Activated T-cell treated with anti-CD3 and anti-CD28 coated beads, Interleukin-2, amount 50 U/mL, for 72 hours (primary cell): ENCODE measurements at regions not wholly inside any gene's neighbourhood (a gene's known extent, or its start where the extent isn't known, plus 50 kb on each side); places are given as distances from the start of the nearest gene placed in this dataset.
"Not testable (repeated sequence)": the region's sequence is repeated elsewhere in the genome, so short reads cannot be mapped to it uniquely, and the experiment has no call there.

Experiments used
- ATAC-seq, 2 donors: fragments of 150-1000 bp; cut with Tn5 transposase; replicated peaks in 1 of 2; 2 replicates each; pipeline ENCODE4 v1.10.0; 2021; ENCODE audit warnings: moderate library complexity in 2 of 2, mild to moderate bottlenecking in 1 of 2
- DNase-seq, 2 donors: peaks; one replicate each; pipeline ENCODE4 v3.0.0; 2021 to 2022; ENCODE audit warnings: mixed read lengths in 1 of 2
- H3K27ac Mint-ChIP-seq: one replicate; pipeline ENCODE4 v1.8.0; 2022; ENCODE audit warnings: mild to moderate bottlenecking, moderate library complexity, mixed read lengths
- H3K27me3 Mint-ChIP-seq: one replicate; pipeline ENCODE4 v1.8.0; 2022; ENCODE audit warnings: low read depth, mixed read lengths
- H3K36me3 Mint-ChIP-seq, 2 donors: one replicate each; pipeline ENCODE4 v1.8.0; 2022; ENCODE audit warnings: mixed read lengths in 2 of 2, mild to moderate bottlenecking in 1 of 2; ENCODE audit not compliant: insufficient read depth in 2 of 2
- H3K4me1 Mint-ChIP-seq: one replicate; pipeline ENCODE4 v1.8.0; 2022; ENCODE audit warnings: low read depth, mixed read lengths
- H3K4me3 Mint-ChIP-seq, 2 donors: one replicate each; pipeline ENCODE4 v1.8.0; 2022; ENCODE audit warnings: mild to moderate bottlenecking in 2 of 2, mixed read lengths in 2 of 2, moderate library complexity in 2 of 2
- H3K9me3 Mint-ChIP-seq, 2 donors: one replicate each; pipeline ENCODE4 v1.8.0; 2022; ENCODE audit warnings: mixed read lengths in 2 of 2

DNA sequence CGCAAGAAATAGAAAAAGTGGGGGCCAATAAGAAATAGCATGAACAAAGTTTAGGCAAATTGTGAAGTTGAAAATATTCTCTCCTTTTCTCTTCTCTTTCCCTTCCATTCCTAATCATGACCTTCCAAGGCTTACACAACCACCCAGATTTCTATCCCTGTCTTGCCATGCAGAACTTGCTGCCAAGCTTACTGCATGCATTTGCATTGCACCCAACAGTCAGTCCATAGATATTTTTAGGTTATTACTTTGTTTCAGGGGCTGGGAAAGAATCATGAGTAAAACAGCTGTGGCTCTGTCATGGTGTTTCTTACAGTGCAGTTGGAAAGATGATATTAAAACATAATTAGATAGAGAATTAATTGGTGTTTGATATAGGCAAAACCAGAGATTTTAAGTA is 219.4 kb downstream of the PTGER3 start:
- DNase-seq (no peak), ATAC-seq (no peak)
- Mint-ChIP-seq H3K9me3 (peaks cover 0 to 5% of the 10 kb centered on the region in 2 donors), H3K27me3 (no peaks in the 10 kb centered on the region), H3K36me3 (no peaks in the 10 kb centered on the region), H3K4me1 (no peaks in the 10 kb centered on the region), H3K27ac (no peak overlapping the region), H3K4me3 (no peak overlapping the region)

DNA sequence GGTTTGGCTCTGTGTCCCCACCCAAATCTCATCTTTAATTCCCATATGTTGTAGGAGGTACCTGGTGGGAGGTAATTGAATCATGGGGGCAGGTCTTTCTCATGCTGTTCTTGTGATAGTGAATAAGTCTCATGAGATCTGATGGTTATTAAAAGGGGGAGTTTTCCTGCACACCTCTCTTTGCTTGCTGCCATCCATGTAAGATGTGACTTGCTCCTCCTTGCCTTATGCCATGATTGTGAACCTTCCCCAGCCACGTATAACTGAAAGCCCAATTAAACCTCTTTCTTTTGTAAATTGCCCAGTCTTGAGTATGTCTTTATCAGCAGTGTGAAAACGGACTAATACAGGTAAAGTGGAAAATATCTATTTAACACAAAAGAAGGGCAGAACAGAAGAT is 213.3 kb downstream of the PTGER3 start:
- not testable (repeated sequence) for H3K4me1 Mint-ChIP-seq, ATAC-seq, DNase-seq, H3K27ac Mint-ChIP-seq, H3K27me3 Mint-ChIP-seq, H3K36me3 Mint-ChIP-seq, H3K4me3 Mint-ChIP-seq, H3K9me3 Mint-ChIP-seq

GRCh38 chr1:70836456-70836855 is 211.2 kb downstream of the PTGER3 start:
- Mint-ChIP-seq H3K9me3 (peaks cover 0 to 4% of the 10 kb centered on the region in 2 donors), H3K4me1 (no peaks in the 10 kb centered on the region), H3K4me3 (no peak overlapping the region), H3K27me3 (no peaks in the 10 kb centered on the region), H3K36me3 (no peaks in the 10 kb centered on the region), H3K27ac (no peak overlapping the region)
- no peak for DNase-seq
- no peak for ATAC-seq

- H3K36me3 Mint-ChIP-seq = no peaks in the 10 kb centered on the region
- ATAC-seq (no peak), DNase-seq (no peak)
- peaks cover 0 to 6% of the 10 kb centered on the region in 2 donors for H3K9me3 Mint-ChIP-seq
- peaks cover 1% of the 10 kb centered on the region for H3K27me3 Mint-ChIP-seq
- no peak overlapping the region for H3K27ac Mint-ChIP-seq
- H3K4me3 Mint-ChIP-seq = no peak overlapping the region
- H3K4me1 Mint-ChIP-seq = no peaks in the 10 kb centered on the region
These were observed 207.2 kb downstream of the PTGER3 start for GRCh38 chr1:70840260-70840953.

DNA sequence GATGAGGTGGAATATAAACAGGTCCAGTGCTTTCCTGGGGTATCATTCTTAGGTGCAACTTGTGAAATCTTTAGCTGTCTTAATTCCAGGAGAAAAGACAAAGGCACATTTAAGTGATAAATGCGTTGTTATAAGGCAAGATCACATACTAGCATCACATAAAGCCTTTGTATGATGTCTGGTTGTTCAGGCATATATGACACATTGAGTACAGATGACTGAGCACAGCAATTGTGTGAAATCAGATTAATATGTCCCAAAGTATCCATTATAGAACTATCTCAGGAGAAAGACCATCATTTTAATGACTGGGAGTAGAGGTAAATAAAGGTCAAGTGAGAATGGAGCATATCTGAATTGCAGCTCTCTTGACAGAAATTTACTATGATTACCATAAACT is 205.1 kb downstream of the PTGER3 start:
- H3K27me3 Mint-ChIP-seq = peaks cover 5% of the 10 kb centered on the region
- no peaks in the 10 kb centered on the region for H3K4me1 Mint-ChIP-seq
- no peaks in the 10 kb centered on the region for H3K36me3 Mint-ChIP-seq
- DNase-seq = no peak
- H3K4me3 Mint-ChIP-seq = no peak overlapping the region
- peaks cover 6 to 9% of the 10 kb centered on the region in 2 donors for H3K9me3 Mint-ChIP-seq
- H3K27ac Mint-ChIP-seq = no peak overlapping the region
- ATAC-seq = no peak

DNA sequence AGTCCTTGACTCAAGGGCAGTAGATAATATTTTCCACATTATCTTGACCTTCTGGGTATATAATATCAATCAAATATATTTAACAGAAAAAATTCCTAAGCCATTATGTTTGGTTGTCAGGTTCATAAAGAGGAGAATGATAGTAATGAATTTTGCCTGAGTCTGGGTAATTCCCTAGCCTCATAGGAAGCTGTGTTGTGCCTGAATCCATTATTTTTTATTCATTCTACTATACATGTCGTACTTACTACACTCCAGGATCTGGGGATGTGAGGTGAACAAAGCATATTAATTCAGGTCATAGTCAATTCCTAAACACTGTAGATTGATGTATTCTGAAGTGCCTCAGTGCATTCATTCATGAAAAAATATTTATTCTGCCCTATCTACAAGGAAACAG is 204.2 kb downstream of the PTGER3 start:
- no peak overlapping the region for H3K27ac Mint-ChIP-seq

DNA sequence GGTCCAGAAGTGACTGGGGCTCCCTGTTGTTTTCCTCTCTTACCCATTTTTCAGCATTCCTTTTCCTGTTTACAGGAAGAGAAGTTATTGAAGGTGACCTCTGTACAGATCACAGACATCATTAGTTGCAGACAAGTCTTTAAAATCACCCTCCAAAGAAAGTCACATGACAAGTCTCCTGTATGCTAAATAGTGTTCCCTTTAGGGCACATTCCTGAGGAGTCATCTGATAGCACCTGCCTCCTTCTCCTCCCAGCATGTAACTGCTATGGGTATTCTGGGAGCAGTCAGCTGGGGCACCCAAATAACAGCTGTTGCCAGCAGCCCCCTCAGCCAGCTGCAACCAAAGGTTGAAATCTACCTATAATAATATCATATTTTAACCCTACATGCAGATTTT is 200.6 kb downstream of the PTGER3 start:
- no peaks in the 10 kb centered on the region for H3K4me1 Mint-ChIP-seq
- DNase-seq (no peak), ATAC-seq (no peak)
- H3K9me3 Mint-ChIP-seq = peaks cover 10 to 14% of the 10 kb centered on the region in 2 donors
- H3K27ac Mint-ChIP-seq = no peak overlapping the region
- peaks cover 5% of the 10 kb centered on the region for H3K27me3 Mint-ChIP-seq
- no peak overlapping the region for H3K4me3 Mint-ChIP-seq
- H3K36me3 Mint-ChIP-seq = no peaks in the 10 kb centered on the region

More for the DNA sequence above, 204.2 kb downstream of the PTGER3 start:
- no peak for ATAC-seq
- Mint-ChIP-seq H3K9me3 (peaks cover 6 to 9% of the 10 kb centered on the region in 2 donors), H3K4me1 (no peaks in the 10 kb centered on the region), H3K27me3 (peaks cover 5% of the 10 kb centered on the region), H3K4me3 (no peak overlapping the region), H3K36me3 (no peaks in the 10 kb centered on the region)
- DNase-seq = no peak

DNA sequence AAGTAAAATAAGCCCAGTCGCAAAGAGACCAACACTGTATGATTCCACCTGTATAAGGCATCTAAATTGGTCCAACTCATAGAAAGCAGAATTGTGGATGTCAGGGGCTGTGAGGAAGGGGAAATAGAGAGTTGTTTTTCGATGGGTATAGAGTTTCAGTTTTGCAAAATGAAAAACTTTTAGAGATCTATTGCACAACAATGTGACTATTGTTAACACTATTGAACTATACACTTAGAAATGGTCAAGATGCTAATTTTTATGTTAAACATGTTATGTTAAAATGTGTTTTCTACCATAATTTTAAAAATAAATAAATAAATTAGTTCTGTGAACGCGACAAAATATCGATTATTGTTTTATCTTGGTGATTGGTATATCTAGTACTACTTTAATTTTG is 192.4 kb downstream of the PTGER3 start:
- no peak overlapping the region for H3K4me3 Mint-ChIP-seq
- no peaks in the 10 kb centered on the region for H3K36me3 Mint-ChIP-seq
- H3K9me3 Mint-ChIP-seq = peaks cover 4 to 8% of the 10 kb centered on the region in 2 donors
- DNase-seq (no peak), ATAC-seq (no peak)
- H3K27me3 Mint-ChIP-seq = no peaks in the 10 kb centered on the region
- H3K27ac Mint-ChIP-seq = no peak overlapping the region
- no peaks in the 10 kb centered on the region for H3K4me1 Mint-ChIP-seq

- no peak for DNase-seq
- no peak overlapping the region for H3K27ac Mint-ChIP-seq
- H3K4me3 Mint-ChIP-seq = no peak overlapping the region
- ATAC-seq = no peak
- H3K4me1 Mint-ChIP-seq = no peaks in the 10 kb centered on the region
- H3K36me3 Mint-ChIP-seq = no peaks in the 10 kb centered on the region
- H3K9me3 Mint-ChIP-seq = peaks cover 0 to 4% of the 10 kb centered on the region in 2 donors
- H3K27me3 Mint-ChIP-seq = no peaks in the 10 kb centered on the region
These were observed 191.4 kb downstream of the PTGER3 start for GRCh38 chr1:70856201-70856600.

DNA sequence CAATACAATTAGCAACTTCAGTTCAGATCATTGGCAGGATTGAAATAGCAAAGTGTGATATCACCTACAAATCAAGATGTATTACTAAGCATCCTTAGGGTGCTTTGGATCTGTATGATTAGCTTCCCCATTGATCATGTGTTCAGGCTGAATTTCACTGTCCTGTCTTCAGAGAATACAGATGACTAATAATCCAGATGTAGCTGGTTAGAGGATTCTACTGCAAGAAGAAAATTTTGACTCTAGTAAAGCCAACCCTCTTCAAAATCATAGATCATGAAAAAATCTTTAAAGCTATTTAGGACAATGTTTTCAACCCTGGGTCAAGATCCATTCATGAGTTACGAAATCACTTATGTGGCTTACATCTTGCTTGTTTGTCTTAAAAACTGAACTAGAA is 184.4 kb downstream of the PTGER3 start:
- DNase-seq (no peak), ATAC-seq (no peak)
- Mint-ChIP-seq H3K4me3 (no peak overlapping the region), H3K27me3 (no peaks in the 10 kb centered on the region), H3K27ac (no peak overlapping the region), H3K36me3 (no peaks in the 10 kb centered on the region), H3K4me1 (no peaks in the 10 kb centered on the region), H3K9me3 (no peaks in the 10 kb centered on the region)

DNA sequence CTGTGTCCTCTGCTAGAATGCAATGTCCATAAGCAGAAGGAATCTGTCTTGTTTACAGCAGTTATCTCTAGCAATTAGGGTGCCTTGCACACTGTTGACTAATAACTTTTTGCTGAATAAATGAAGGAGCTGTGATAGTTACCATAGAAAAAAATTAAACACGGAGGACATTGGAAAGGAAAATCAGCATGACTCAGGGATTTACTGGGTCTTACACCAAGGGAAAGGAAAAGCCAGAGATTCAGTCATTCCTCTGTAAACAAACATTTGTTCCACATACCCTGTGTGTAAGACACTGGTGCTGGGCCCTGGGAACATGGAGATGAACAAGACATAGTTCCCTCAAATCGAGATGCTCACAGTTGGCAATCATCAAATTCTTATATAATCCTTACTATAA is 183.3 kb downstream of the PTGER3 start:
- H3K4me1 Mint-ChIP-seq = no peaks in the 10 kb centered on the region
- no peak for ATAC-seq
- H3K4me3 Mint-ChIP-seq = no peak overlapping the region
- peaks cover 0 to 1% of the 10 kb centered on the region in 2 donors for H3K9me3 Mint-ChIP-seq
- DNase-seq = no peak
- no peak overlapping the region for H3K27ac Mint-ChIP-seq
- H3K27me3 Mint-ChIP-seq = no peaks in the 10 kb centered on the region
- no peaks in the 10 kb centered on the region for H3K36me3 Mint-ChIP-seq

DNA sequence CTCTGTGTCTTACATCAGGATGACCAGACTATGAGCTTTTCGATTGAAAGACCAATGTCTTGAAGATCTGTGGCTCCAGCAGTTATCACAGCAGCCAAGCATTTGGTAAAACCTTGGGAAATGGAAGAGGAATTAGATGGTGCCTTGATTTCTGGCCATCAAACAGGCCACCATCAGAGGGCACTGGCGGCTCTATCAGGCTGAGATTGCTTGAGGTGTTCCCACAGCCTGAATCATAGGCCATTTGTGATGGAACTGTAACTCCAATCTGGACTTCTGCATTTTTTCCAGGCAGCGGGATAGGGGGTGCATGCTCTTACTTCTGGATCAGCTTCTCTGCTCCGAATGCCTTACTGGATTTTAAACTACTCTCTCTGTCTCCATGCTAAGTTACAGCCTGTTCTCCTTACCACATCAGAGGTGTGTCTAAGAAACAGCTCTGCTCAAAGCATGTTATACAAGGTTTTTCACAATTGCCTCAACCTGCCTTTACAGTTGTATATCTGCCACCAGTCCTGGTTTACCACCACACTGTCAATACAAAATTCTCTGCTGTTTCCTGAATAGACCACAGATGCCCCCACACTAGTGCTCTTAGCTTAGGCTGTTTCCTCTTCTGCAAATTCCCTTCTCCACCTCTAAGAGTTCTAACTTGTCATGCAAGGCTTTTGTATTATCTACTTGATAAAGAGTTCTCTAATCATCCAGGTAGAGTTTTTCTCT is 180.9 kb downstream of the PTGER3 start:
- no peak for DNase-seq
- Mint-ChIP-seq H3K9me3 (peaks cover 1% of the 10 kb centered on the region in 2 donors), H3K27me3 (no peaks in the 10 kb centered on the region), H3K27ac (no peak overlapping the region), H3K4me3 (no peak overlapping the region), H3K4me1 (no peaks in the 10 kb centered on the region), H3K36me3 (no peaks in the 10 kb centered on the region)
- no peak for ATAC-seq

DNA sequence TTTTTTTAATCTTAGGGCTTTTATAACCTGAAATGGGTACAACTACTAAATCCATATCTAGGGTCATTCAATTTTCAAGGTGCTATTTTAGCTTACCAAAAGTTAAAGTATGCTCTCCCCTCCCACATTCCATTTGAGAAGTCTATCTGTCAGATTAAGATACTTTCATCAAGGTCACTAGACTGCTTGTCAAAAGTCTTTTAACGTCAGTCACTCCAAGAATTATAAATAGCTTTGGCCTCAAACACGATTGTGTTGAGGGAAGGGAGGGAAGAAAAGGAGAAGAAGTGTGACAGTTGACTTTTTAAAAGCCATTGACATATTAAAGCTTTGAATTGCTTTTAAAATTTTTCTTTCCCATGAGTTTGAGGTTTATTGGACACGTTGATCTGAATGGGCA is 175.8 kb downstream of the PTGER3 start:
- Mint-ChIP-seq H3K27ac (no peak overlapping the region), H3K27me3 (no peaks in the 10 kb centered on the region), H3K36me3 (no peaks in the 10 kb centered on the region), H3K9me3 (peaks cover 1 to 3% of the 10 kb centered on the region in 2 donors), H3K4me3 (no peak overlapping the region), H3K4me1 (no peaks in the 10 kb centered on the region)
- DNase-seq (no peak), ATAC-seq (no peak)

- Mint-ChIP-seq H3K36me3 (no peaks in the 10 kb centered on the region), H3K27ac (no peak overlapping the region), H3K9me3 (peaks cover 2 to 3% of the 10 kb centered on the region in 2 donors), H3K27me3 (no peaks in the 10 kb centered on the region), H3K4me1 (no peaks in the 10 kb centered on the region), H3K4me3 (no peak overlapping the region)
- no peak for DNase-seq
- ATAC-seq = no peak
These were observed 173.6 kb downstream of the PTGER3 start for GRCh38 chr1:70874063-70874462.
